ENCODE measurements at regions not wholly inside any gene's neighbourhood (a gene's known extent, or its start where the extent isn't known, plus 50 kb on each side); places are given as distances from the start of the nearest gene placed in this dataset.

DNA sequence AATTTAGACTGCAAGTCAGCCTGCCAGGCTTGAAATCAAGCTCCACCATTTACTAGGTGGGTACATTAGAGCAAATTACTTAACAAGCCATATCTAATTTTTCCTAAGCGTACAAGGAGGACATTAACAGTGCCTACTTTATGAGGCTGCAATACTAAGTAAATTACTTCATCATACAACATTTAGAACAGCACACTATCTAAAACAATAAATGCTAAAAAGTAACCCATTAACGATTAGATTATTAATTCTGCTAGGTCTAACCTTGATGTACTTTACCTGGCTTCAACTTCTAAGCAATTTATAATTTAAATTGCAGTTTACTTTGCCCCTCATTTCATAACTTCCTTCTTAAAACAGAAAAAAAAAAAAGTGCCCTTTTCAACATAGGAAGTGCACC lies 1155.6 kb upstream of the NCAM2 start:
- TF ChIP-seq EZH2 (IDR thresholded peaks at IDR 0.05; ENCODE audit: insufficient read depth, poor library complexity, severe bottlenecking) (no peak), EZH2phosphoT487 (IDR thresholded peaks at IDR 0.05; ENCODE audit: insufficient read depth, low read depth) (no peak)
